ENCODE measurements at regions not wholly inside any gene's neighbourhood (a gene's known extent, or its start where the extent isn't known, plus 50 kb on each side); places are given as distances from the start of the nearest gene placed in this dataset.

DNA sequence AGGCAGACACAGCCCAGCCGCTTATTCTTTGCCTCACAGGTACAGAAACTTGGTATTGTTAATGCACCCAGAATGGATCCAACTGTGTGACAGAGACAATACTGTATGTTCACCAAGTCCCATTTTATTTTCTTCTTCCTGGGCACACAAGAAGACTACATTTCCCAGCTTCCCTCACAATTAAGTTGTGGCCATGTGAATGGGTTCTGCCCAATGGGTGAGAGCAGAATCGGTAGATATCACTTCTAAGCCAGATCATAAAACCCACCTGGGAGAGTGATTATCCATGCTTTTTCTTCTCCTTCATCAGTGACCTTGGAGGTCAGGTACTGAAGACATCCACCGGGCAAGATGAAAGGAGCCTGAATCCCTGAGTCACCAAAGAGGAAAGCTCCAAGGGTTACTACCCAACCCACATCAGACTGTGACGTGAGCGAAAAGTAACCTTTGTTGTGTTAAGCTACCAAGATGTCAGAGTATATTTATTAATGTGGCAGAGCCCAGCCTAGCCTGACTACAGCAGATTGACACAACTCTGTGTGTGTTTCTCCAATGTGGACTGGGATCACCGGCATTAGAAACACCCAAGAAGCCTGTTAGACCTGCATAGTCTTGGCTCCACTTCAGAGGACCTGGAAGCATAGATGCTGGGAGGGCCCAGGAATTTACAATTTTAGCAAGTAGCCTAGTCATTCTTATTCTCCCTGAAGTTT lies 79.1 kb upstream of the GRIK3 start:
- TF ChIP-seq, protein P1, sequence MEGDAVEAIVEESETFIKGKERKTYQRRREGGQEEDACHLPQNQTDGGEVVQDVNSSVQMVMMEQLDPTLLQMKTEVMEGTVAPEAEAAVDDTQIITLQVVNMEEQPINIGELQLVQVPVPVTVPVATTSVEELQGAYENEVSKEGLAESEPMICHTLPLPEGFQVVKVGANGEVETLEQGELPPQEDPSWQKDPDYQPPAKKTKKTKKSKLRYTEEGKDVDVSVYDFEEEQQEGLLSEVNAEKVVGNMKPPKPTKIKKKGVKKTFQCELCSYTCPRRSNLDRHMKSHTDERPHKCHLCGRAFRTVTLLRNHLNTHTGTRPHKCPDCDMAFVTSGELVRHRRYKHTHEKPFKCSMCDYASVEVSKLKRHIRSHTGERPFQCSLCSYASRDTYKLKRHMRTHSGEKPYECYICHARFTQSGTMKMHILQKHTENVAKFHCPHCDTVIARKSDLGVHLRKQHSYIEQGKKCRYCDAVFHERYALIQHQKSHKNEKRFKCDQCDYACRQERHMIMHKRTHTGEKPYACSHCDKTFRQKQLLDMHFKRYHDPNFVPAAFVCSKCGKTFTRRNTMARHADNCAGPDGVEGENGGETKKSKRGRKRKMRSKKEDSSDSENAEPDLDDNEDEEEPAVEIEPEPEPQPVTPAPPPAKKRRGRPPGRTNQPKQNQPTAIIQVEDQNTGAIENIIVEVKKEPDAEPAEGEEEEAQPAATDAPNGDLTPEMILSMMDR (IDR thresholded peaks at IDR 0.05) = no peak
- WGBS, 3 donors = 46 to 49% (median 48%) methylated on average over 6 of the region's 6 CpGs

DNA sequence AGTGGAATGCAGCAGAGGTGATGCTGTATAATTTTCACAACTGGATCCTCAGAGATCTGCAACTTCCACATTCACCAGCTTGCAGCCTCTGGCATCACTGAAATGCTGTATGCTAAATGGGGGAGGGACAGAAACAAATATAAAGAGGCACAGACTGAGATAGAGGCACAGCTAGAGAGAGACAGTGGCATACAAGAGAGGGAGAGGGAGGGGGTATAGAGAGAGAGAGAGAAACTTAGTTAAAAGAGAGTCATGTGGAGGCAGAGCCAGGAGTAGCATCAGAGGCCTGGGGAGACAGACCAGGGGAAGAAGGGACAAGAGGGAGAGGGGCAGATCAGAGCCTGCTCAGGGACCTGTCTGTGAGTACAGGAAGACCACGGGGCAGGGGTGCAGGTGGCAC lies 84.5 kb upstream of the GRIK3 start:
- no peak for DNase-seq
- intact Hi-C loops (cut with DNase I) = no loop called here
- ATAC-seq = no peak
- 40 to 41% (median 41%) methylated on average over 1 of the region's 1 CpG for WGBS, 3 donors
- Histone ChIP-seq H3K27me3 (ENCODE audit: insufficient read depth in 3 of 3, low read length in 2 of 3) (peaks cover 0 to 5% (median 0%) of the 10 kb centered on the region in 3 donors), H3K27ac (no peak overlapping the region), H3K9me3 (no peaks in the 10 kb centered on the region), H3K4me3 (no peak overlapping the region), H3K36me3 (ENCODE audit: insufficient read depth in 1 of 2, low read depth in 1 of 2) (no peaks in the 10 kb centered on the region), H3K4me1 (no peaks in the 10 kb centered on the region)
- TF ChIP-seq, protein P1 (IDR thresholded peaks at IDR 0.05) = no peak

More for the DNA sequence above, 79.1 kb upstream of the GRIK3 start:
- Histone ChIP-seq H3K36me3 (ENCODE audit: insufficient read depth in 1 of 2, low read depth in 1 of 2) (no peaks in the 10 kb centered on the region), H3K27ac (no peak overlapping the region), H3K27me3 (ENCODE audit: insufficient read depth in 3 of 3, low read length in 2 of 3) (peaks cover 0 to under 1% (median 0%) of the 10 kb centered on the region in 3 donors), H3K4me1 (no peaks in the 10 kb centered on the region), H3K4me3 (no peak overlapping the region), H3K9me3 (no peaks in the 10 kb centered on the region)
- no peak for ATAC-seq
- DNase-seq = no peak
- intact Hi-C loops (cut with DNase I) = no loop called here

DNA sequence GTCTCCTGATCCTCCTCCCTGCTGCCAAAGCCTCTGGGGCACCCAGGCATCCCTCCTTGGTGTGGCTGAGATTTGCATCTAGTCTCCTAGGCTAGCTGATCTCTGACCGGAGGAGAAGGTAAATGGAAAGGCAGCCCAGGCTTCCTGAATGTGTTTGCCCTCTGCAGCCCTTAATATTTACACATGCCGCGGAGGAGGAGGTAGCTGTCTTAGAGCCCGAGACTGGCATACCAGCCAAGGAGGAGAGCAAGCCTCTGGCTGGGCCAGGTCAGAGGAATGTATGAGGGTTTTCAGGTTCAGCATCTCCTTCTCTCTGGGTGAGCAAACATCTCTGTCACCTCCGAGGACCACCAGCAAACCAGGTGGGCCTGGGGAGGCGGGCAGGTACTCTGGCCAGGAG lies 86.0 kb upstream of the GRIK3 start:
- no peak overlapping the region for H3K4me3 ChIP-seq
- no peak overlapping the region for H3K27ac ChIP-seq
- intact Hi-C loops (cut with DNase I) = no loop called here
- H3K27me3 ChIP-seq (ENCODE audit: insufficient read depth in 3 of 3, low read length in 2 of 3) = peaks cover 0 to 5% (median 0%) of the 10 kb centered on the region in 3 donors
- TF ChIP-seq, protein P1 (IDR thresholded peaks at IDR 0.05) = no peak
- no peaks in the 10 kb centered on the region for H3K9me3 ChIP-seq
- no peaks in the 10 kb centered on the region for H3K36me3 ChIP-seq (ENCODE audit: insufficient read depth in 1 of 2, low read depth in 1 of 2)
- H3K4me1 ChIP-seq = no peaks in the 10 kb centered on the region
- DNase-seq = no peak
- WGBS, 3 donors = 81 to 86% (median 82%) methylated on average over 6 of the region's 6 CpGs
- ATAC-seq = no peak

DNA sequence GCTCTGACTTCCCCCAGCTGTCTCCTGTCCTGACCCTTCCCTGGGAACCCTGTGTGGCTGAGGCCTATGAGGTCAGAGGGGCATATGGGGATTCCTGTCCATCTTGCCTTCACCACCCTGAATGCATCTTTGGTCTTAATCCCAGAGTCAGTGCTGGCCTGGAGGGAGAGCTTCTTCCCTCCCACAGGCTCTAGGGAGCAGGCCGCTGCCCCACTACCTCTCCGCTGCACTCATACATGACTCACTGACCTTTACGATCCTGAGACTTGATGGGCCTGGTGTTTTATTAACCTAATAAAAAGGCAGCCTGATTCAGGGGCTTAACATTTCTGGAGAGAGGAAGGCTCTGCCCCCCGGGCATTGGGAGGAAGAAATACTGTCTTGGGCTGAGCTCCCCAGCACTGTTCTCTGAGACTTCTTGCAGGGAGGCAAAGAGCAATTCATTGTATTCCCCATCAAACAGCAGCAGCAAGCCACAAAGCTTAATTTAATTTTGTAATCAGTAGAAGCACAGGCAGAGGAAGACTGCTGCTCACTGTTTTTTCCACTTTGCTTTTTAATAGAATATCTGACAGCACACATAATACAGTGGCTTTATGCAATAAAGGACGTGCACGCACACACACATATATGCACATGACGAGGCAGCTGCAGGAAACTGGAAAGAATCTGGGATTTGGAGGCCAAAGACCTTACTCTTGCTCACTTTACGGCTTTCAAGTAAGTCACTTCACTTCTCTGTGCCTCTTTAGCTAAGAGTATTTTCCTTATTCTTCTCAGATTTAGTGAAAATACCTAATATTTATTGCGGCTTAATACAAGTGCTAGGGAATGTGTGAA lies 89.2 kb upstream of the GRIK3 start:
- Histone ChIP-seq H3K9me3 (no peaks in the 10 kb centered on the region), H3K4me3 (no peak overlapping the region), H3K27me3 (ENCODE audit: insufficient read depth in 3 of 3, low read length in 2 of 3) (peaks cover 0 to 7% (median 0%) of the 10 kb centered on the region in 3 donors), H3K27ac (no peak overlapping the region), H3K4me1 (no peaks in the 10 kb centered on the region), H3K36me3 (ENCODE audit: insufficient read depth in 1 of 2, low read depth in 1 of 2) (no peaks in the 10 kb centered on the region)
- 42 to 52% (median 43%) methylated on average over 9 of the region's 9 CpGs for WGBS, 3 donors
- intact Hi-C loops (cut with DNase I) = no loop called here
- ATAC-seq = no peak
- TF ChIP-seq, protein P1 (IDR thresholded peaks at IDR 0.05) = no peak
- no peak for DNase-seq

Data from psoas muscle (tissue), 7 donors.